ENCODE measurements at regions not wholly inside any gene's neighbourhood (a gene's known extent, or its start where the extent isn't known, plus 50 kb on each side); places are given as distances from the start of the nearest gene placed in this dataset.
A peak's percentile ranks its signal among the peaks of the same experiment; 100 is the strongest.

DNA sequence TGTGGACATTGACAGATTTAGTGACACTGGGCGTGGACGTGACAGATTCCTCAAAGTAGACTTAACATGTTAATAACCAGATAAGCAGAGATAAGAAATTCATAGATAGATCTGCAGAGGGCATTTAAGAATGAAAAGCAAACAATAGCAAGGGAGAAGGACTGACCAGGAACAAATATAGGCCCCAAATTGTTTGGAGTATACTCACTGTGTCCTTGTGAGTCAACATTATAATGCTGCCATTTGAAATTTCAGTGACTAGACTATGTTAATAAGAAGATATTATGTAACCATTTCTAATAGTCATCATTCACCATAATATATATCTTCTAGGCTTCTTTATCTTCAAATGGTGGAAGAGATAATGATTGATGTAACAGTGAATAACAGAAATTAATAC is 78.1 kb upstream of the SLC38A11 start:
- ATAC-seq, result no peak

DNA sequence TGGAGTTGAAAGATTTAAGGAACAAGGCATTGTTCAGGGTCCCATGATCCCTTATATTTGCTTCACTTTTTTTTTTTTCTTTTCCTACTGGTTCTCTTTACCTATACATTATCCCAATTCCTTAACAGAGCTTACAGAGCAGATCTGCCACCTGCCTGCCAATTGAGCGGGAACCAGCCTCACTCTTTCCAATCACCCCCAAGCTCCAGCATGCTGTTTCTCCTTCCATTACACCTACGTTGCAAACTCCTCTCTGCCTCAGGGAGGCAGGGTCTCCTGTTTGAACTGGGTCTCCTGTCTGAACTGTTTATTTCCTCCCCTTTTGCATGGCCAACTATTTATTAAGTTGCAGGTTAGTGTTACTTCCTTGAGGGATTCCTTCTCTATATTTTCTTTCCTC is 77.2 kb upstream of the SLC38A11 start:
- ATAC-seq, result no peak

DNA sequence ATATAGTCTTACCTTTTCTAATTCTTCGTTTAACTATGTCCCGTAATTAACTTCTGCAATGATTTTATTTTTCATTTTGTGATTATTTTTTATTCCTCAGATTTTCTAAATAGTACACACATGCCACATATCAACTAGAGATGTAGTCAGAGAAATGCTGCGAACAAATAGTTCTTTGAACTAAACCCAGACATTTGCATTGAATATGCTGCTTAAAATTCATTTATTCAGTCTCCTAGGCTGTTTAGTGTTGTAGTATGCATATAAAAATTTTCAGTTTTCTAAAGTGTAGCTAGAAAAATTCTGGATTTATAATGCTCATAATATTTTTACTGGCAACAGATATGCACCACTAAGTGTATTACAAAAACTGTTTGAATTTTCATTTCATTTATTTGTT is 68.9 kb upstream of the SLC38A11 start:
- no peak for ATAC-seq

DNA sequence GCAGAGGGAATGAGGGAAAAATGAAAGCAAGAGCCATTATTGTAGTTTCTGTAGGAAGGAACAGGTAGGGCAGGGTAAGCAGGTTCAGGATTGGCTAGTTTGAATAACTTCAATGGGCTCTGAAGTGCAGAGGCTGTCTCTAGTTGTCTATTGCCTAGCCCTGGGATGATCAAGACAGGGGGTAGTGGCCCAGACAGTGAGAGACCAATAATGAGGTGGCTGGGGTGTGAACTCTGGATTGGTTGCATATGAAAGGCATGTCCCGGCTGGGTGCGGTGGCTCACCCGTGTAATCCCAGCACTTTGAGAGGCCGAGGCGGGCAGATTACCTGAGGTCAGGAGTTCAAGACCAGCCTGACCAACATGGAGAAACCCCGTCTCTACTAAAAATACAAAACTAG is 67.5 kb upstream of the SLC38A11 start:
- ATAC-seq, result no peak

DNA sequence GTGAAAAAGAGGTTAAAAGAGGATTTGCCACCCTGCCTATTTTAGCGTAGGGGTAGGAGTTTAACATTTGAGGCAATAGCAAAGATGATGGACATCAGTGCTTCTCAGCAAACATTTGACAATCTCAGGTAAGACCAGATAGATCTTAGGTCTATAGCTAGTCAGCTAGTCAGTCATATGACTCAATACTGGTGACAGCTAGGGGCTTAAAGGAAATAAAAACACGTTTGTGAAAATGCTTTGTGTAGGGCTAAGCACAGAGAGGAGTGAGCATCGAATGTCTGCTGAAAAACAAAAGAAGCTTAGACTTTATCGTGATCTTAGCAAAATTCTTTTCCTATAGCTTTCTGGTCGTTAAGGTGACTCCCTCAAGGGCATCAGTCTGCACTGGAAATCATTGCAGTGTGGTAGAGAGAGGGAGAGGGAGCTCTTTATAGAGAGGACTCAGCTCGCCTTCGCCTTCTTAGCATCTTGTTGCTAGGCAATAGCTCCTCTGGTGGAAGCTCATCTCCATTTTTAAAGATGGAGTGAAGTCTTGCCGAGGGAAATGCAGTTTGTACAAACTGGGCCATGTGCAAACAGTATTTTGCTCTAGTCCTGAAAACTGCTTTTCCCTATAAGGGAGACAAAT is 62.8 kb upstream of the SLC38A11 start:
- ATAC-seq, result no peak

DNA sequence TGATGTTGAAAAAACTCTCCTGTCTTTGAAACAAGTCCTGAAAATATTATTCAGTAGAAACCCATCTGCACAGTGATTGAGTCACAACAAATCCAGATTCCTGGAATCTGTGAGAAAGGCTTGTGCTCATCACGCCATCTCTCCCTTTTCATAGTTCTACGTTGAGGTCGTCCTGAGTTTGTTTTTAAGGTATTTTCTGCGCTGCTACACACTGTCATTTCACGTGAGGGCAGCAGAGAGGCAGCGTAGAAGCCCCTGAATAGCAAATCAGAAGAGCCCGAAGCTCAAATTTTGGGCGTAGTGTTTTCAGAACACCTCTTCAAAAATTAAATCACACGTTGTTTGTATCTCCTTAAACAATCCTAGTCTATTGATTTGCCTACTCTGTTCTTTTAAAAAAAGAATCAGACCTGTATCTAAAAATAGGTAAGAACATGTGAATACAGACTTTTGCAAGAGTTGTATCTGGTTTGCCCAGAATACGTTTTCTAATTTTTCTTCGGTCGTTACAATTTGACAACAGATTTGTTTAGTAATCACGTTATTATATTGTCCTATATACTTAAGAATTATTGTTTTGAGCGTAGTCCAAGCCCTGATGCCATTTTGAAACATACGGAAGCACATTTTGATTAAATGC is 61.6 kb upstream of the SLC38A11 start:
- ATAC-seq, result no peak

DNA sequence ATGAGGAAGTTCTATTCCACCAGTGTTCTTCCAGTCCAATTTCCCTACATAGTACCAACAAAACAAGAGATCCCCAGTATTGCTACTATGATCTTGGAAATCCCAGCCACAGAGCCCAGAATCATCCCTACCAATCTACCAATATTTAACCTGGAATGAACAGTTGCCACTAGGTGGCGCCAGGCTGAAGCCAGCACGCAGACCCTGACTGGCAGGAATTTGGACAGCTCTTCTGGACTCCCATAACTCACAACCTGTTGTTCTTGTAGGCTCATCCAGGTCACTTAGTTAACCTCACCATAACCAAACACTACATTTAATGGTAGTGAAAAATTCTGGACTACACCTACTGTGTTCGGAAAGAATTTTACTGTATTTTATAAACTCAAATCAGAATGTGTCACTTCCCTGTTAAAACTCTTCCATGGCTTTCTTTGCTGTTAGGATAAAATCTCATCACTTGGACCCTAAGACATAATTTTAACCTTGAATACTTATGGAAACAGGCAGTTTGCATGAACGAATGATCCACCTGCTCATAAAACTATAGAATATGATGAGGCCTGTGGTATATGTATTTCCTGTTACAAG is 59.8 kb upstream of the SLC38A11 start:
- ATAC-seq, result peak; percentile 79

DNA sequence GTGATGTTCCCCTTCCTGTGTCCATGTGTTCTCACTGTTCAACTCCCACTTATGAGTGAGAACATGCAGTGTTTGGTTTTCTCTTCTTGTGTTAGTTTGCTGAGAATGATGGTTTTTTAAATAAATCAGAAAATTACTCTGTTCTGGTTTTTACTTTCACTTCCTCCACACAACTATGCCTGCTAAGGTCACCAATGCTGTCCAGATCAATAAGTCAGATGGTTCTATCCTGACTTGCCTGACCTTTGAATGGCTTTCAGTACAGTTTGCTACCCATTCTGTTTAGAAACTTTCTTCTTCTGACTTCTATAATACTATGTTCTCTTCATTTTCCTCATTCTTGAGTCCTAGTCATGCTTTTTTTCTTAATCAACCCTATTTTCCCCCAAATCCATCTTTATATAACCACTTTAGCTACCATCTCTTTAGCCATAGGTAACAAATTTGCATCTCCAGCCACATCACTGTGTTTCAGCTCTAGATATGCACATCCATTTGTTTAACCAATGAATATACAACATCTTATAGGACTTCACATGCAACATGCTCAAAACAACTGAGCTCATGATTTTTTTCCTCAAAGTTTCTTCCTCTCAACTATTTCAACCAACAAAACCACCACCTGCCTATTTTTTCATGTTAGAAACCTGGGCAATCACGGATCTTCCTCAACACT is 58.8 kb upstream of the SLC38A11 start:
- ATAC-seq, result no peak

DNA sequence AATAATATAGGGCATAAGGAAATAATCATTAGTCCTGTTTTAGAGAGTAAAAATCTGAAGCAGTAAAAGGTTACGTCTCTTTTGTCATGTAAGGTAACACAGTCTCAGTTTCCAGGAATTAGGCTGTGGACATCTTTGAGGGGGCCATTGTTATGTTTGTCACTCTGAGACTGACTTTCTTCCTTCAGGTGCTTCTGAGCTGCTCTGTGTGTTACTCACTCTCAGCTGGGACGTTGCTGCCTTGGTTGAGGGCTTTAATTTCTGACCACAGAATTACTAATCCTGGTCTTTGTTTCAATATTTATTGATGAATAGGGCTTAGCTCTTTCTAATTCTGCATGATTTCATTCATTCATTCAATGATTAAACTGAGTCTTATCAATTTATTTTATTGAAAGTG is 55.9 kb upstream of the SLC38A11 start:
- ATAC-seq, result no peak

DNA sequence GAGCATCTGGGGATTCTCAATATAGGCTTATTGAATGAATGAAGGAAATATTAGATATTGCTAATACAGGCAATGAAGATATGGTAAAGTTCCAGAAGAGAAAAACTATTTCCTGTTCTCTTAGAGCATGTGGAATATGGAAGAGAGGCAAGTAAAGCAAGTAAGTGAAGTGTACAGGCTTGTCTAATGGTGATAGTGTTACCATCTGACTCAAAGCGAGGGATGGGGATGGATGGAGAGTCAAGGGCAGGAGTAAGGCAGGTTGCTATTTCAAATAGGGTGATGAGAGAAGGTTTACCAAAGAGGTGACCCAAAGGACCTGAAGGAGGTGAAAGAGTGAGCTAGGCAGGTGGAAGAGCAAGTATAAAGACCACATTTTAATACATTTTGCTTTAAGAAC is 55.2 kb upstream of the SLC38A11 start:
- ATAC-seq, result no peak

DNA sequence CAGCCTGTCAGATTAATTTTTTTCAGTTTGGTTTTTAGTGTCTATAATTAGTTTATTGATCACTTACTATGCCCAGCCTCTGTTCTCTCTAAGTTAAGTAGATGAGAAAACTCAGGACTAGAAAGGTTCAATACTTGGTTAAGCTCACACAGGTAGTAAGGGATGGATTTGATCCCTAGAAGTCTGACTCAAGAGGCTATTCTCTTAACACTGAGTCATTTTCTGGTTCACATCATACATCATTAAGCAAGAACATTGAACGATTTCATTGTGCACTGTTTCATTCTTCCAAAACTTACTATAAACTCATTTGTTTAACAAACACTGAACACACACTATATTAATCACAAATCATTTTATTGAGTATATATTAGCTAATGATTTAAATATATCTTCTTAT is 54.1 kb upstream of the SLC38A11 start:
- ATAC-seq, result peak; percentile 80

DNA sequence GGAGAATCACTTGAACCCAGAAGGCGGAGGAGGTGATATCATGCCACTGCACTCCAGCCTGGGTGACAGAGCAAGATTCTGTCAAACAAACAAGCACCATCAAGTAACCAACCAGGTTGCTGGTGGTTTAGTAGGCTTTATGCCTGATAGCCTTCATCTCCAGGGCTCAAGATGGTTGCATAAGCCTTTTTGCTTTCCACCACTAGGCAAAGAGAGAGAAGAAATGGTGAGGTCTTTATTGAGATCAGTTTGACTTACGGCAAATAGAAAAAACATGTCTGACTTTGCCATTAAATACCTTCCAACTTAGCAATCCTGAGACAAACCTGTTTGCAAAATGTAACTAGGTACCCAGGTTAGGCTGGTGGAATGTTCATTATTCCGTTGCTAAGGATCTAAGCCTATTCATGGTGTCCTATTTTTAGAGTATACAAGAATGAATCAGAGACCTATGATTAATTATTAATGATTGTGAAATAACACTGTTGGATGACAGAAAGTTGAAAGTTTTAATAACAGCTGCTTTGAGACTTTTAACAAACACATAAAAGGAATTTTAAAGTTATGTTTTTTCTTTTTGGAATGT is 53.5 kb upstream of the SLC38A11 start:
- peak; percentile 100 for ATAC-seq

DNA sequence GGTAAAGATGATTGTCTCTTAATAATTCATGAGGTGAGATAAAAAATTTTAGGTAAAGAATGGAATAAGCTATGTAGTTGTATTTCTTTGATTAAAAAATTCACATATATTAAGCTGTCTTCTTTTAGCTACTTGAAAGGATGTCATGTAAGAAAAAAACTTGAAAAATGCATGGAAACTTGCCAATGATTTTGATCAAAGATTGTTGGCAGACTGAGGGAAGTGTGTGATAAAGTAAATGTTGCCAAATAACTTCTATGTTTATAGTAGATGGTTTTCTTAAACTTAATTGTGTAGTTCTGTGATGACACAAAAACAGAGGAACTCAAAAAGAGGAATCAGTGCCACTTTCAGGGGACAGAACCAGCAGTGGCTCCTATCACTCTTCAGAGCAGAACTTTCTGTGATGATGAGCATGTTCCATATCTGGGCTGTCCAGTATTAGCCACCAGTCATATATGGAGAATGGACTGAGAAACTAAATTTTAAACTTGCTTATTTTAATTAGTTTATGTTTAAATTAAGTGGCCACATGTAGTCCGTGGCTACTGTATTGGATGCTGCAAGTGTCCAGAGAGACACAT is 51.9 kb upstream of the SLC38A11 start:
- ATAC-seq, result no peak
